PFSK-1 (cell line): ENCODE measurements at regions not wholly inside any gene's neighbourhood (a gene's known extent, or its start where the extent isn't known, plus 50 kb on each side); places are given as distances from the start of the nearest gene placed in this dataset.

Experiments used
- FOXP2 ChIP-seq: optimal IDR thresholded peaks from 2 replicates; pipeline ENCODE3; 2011; ENCODE audit warnings: borderline replicate concordance, control low read depth, inconsistent platforms; ENCODE audit not compliant: insufficient read depth; ENCODE audit errors: extremely low read length, extremely low read depth
- POLR2AphosphoS5 ChIP-seq: IDR thresholded peaks from 2 replicates; pipeline ENCODE4 v1.6.1; 2012; ENCODE audit warnings: low read depth, mild to moderate bottlenecking, control low read depth, low read length, moderate library complexity
- SIN3A ChIP-seq: IDR thresholded peaks from 2 replicates; pipeline ENCODE4 v1.6.1; 2012; ENCODE audit warnings: mild to moderate bottlenecking, low read length, moderate library complexity, borderline replicate concordance; ENCODE audit not compliant: insufficient read depth
- TAF1 ChIP-seq: IDR thresholded peaks from 2 replicates; pipeline ENCODE4 v1.6.1; 2012; ENCODE audit warnings: low read length, control low read depth, borderline replicate concordance; ENCODE audit not compliant: insufficient read depth
- TF ChIP-seq, protein P1 (sequence below), 2 experiments: IDR thresholded peaks; 2 replicates each; pipeline versions ENCODE4 v1.6.1 to v1.8.0; 2011 to 2012; ENCODE audit warnings: low read depth in 2 of 2, low read length in 2 of 2, control low read depth in 1 of 2, inconsistent platforms in 1 of 2, mild to moderate bottlenecking in 1 of 2, moderate library complexity in 1 of 2; ENCODE audit not compliant: insufficient read depth in 1 of 2

DNA sequence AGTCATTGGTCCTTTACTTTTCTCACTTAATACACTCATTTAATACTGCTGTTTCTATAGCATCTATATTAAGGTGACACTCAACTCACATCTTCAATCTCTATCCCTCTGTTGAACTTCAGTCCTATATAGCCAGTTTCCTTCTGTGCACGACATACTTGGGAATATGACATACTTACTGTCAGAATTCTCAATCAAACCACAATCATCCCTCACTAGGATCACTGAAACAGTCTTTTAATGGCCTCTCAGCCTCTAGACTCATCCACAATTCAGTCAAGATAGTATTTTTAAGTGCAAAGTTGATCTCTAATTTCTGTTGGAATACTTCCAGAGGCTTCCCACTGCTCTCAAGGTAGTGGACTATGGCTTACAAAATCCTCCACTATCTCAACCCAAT, 251.0 kb upstream of the MEF2C start:
- TF ChIP-seq TAF1: no peak
- TF ChIP-seq POLR2AphosphoS5: no peak
- TF ChIP-seq FOXP2: no peak
- TF ChIP-seq, protein P1, sequence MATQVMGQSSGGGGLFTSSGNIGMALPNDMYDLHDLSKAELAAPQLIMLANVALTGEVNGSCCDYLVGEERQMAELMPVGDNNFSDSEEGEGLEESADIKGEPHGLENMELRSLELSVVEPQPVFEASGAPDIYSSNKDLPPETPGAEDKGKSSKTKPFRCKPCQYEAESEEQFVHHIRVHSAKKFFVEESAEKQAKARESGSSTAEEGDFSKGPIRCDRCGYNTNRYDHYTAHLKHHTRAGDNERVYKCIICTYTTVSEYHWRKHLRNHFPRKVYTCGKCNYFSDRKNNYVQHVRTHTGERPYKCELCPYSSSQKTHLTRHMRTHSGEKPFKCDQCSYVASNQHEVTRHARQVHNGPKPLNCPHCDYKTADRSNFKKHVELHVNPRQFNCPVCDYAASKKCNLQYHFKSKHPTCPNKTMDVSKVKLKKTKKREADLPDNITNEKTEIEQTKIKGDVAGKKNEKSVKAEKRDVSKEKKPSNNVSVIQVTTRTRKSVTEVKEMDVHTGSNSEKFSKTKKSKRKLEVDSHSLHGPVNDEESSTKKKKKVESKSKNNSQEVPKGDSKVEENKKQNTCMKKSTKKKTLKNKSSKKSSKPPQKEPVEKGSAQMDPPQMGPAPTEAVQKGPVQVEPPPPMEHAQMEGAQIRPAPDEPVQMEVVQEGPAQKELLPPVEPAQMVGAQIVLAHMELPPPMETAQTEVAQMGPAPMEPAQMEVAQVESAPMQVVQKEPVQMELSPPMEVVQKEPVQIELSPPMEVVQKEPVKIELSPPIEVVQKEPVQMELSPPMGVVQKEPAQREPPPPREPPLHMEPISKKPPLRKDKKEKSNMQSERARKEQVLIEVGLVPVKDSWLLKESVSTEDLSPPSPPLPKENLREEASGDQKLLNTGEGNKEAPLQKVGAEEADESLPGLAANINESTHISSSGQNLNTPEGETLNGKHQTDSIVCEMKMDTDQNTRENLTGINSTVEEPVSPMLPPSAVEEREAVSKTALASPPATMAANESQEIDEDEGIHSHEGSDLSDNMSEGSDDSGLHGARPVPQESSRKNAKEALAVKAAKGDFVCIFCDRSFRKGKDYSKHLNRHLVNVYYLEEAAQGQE (IDR thresholded peaks at IDR 0.05; ENCODE audit: insufficient read depth in 1 of 2, low read depth in 2 of 2, low read length in 2 of 2): no peak
- TF ChIP-seq SIN3A: no peak

DNA sequence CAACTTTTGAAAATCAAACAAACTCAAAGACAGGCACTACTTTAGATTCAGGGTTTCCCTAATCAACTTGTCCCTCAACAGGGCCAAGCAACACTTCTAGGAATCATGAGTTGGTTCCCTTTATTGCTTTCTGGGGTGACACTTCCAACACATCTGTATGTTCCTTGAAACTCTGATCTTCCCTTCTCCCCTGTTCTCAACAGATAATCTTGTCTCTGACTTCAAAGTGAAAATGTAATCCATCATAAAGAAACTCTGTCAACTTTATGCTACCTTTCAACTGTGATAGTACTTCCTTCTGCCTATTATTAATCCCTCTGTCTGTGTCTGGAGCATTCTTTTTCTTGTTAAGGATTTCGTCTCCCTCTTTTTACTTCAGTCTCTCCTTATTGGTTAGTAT, 250.1 kb upstream of the MEF2C start:
- TF ChIP-seq, protein P1 (IDR thresholded peaks at IDR 0.05; ENCODE audit: insufficient read depth in 1 of 2, low read depth in 2 of 2, low read length in 2 of 2): no peak
- no peak for TF ChIP-seq SIN3A
- no peak for TF ChIP-seq FOXP2
- no peak for TF ChIP-seq TAF1
- TF ChIP-seq POLR2AphosphoS5: no peak

DNA sequence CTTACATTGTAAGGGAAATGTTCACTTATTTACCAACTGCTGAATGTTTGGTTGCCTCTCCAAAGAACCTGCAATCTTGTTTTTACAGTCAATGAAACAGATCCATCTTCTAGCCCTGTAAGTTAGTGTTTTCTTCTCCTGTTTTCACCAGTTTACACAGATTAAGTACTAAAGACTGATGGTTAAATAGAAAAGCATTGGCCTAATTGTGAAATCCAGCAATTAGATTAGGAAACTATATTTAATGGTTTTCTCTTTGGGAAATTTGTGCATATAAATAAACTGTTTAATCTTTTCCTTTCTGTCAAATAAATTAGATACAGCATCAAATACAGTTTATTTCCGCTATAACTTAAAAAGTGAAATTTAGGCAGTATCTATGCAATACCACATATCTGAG, 247.9 kb upstream of the MEF2C start:
- TF ChIP-seq TAF1: no peak
- TF ChIP-seq FOXP2: no peak
- TF ChIP-seq SIN3A: no peak
- TF ChIP-seq, protein P1 (IDR thresholded peaks at IDR 0.05; ENCODE audit: insufficient read depth in 1 of 2, low read depth in 2 of 2, low read length in 2 of 2): no peak
- no peak for TF ChIP-seq POLR2AphosphoS5

DNA sequence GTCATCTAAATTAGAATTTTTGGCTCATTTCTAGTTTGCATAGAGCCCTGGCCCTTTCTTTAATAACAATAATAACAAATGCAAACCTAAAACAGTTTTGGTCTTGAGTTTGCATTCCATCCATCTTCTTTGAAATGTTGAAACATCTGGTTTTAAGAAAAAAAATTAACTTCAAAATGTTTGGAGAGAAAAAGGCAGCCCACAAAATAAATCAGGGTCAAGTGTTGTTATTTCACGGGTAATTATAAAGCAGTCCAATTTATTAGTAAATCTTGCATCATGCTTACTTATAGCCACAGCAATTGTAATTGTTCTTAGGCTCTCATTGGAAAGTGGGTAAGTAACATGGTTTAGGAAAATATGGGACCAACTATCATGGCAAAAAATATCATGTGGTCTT, 247.0 kb upstream of the MEF2C start:
- TF ChIP-seq SIN3A (no peak), FOXP2 (no peak), TAF1 (no peak), POLR2AphosphoS5 (no peak)
- TF ChIP-seq, protein P1 (IDR thresholded peaks at IDR 0.05; ENCODE audit: insufficient read depth in 1 of 2, low read depth in 2 of 2, low read length in 2 of 2): no peak
